Esophagus squamous epithelium (tissue), 4 donors: ENCODE measurements at regions not wholly inside any gene's neighbourhood (a gene's known extent, or its start where the extent isn't known, plus 50 kb on each side); places are given as distances from the start of the nearest gene placed in this dataset.

Experiments used
- POLR2A ChIP-seq, 4 donors: fragments of 450-650 bp; IDR thresholded peaks; one replicate each; pipeline ENCODE4 v1.6.1; 2017; ENCODE audit warnings: antibody characterized with exemption in 4 of 4, mild to moderate bottlenecking in 4 of 4, moderate library complexity in 3 of 4
- TF ChIP-seq, protein P1 (sequence below), 6 experiments: fragments of 450-650 bp in 4 of 6; fragments of 200-600 bp in 2 of 6; sonication (generic) in 2 of 6; IDR thresholded peaks; one replicate each; pipeline ENCODE4 v1.5.1; 2016 to 2019; ENCODE audit warnings: antibody characterized with exemption in 6 of 6, mild to moderate bottlenecking in 4 of 6, moderate library complexity in 4 of 6

GRCh38 chr12:19026614-19027488 lies 102.7 kb upstream of the PLEKHA5 start:
- TF ChIP-seq POLR2A (IDR thresholded peaks at IDR 0.05): no peak
- TF ChIP-seq, protein P1, sequence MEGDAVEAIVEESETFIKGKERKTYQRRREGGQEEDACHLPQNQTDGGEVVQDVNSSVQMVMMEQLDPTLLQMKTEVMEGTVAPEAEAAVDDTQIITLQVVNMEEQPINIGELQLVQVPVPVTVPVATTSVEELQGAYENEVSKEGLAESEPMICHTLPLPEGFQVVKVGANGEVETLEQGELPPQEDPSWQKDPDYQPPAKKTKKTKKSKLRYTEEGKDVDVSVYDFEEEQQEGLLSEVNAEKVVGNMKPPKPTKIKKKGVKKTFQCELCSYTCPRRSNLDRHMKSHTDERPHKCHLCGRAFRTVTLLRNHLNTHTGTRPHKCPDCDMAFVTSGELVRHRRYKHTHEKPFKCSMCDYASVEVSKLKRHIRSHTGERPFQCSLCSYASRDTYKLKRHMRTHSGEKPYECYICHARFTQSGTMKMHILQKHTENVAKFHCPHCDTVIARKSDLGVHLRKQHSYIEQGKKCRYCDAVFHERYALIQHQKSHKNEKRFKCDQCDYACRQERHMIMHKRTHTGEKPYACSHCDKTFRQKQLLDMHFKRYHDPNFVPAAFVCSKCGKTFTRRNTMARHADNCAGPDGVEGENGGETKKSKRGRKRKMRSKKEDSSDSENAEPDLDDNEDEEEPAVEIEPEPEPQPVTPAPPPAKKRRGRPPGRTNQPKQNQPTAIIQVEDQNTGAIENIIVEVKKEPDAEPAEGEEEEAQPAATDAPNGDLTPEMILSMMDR (IDR thresholded peaks at IDR 0.05): no peak
